CD8-positive, alpha-beta memory T cell (primary cell): ENCODE measurements at regions not wholly inside any gene's neighbourhood (a gene's known extent, or its start where the extent isn't known, plus 50 kb on each side); places are given as distances from the start of the nearest gene placed in this dataset.
A peak's percentile ranks its signal among the peaks of the same experiment; 100 is the strongest.

Experiments used
- CTCF ChIA-PET: fragments of 350-600 bp; sonication (Branson Sonifier 250); formaldehyde crosslinking; loops from one replicate; lab custom pipeline; 2021; ENCODE audit warnings: antibody characterized with exemption; lab: Charles Lee
- POLR2A ChIA-PET: fragments of 350-600 bp; sonication (Branson Sonifier 250); formaldehyde crosslinking; loops from one replicate; lab custom pipeline; 2021; ENCODE audit warnings: antibody characterized with exemption; lab: Charles Lee
- DNase-seq, 5 donors: peaks; one replicate each; pipeline versions ENCODE4 v3.0.0 to v3.0.0-alpha.2; 2020 to 2022; ENCODE audit warnings: mixed read lengths in 1 of 5
- H3K27ac ChIP-seq: one replicate; pipeline ENCODE4 v1.7.0; 2013; ENCODE audit warnings: low read depth, mild to moderate bottlenecking, low read length, moderate library complexity
- H3K27me3 ChIP-seq: 2 replicates; pipeline ENCODE4 v1.7.0; 2013; ENCODE audit warnings: low read length, mild to moderate bottlenecking; ENCODE audit not compliant: insufficient read depth, poor library complexity, severe bottlenecking
- H3K36me3 ChIP-seq: 2 replicates; pipeline ENCODE4 v1.7.0; 2013; ENCODE audit warnings: mild to moderate bottlenecking, low read length, moderate library complexity; ENCODE audit not compliant: insufficient read depth
- H3K4me1 ChIP-seq: 2 replicates; pipeline ENCODE4 v1.7.0; 2013; ENCODE audit warnings: mild to moderate bottlenecking, low read length, moderate library complexity; ENCODE audit not compliant: insufficient read depth
- H3K4me3 ChIP-seq: 2 replicates; pipeline ENCODE4 v1.7.0; 2013; ENCODE audit warnings: mild to moderate bottlenecking, low read length
- H3K9me3 ChIP-seq: 2 replicates; pipeline ENCODE4 v1.7.0; 2013; ENCODE audit warnings: mild to moderate bottlenecking, low read length
- H3K27ac Mint-ChIP-seq, 8 donors: one replicate each; pipeline ENCODE4 v1.8.0; 2020 to 2021; ENCODE audit warnings: mixed read lengths in 8 of 8, mild to moderate bottlenecking in 6 of 8, inconsistent platforms in 3 of 8, moderate library complexity in 3 of 8
- H3K27me3 Mint-ChIP-seq, 2 donors: one replicate each; pipeline ENCODE4 v1.8.0; 2020 to 2021; ENCODE audit warnings: mixed read lengths in 2 of 2, mild to moderate bottlenecking in 1 of 2, moderate library complexity in 1 of 2
- H3K36me3 Mint-ChIP-seq, 3 donors: one replicate each; pipeline ENCODE4 v1.8.0; 2020 to 2021; ENCODE audit warnings: mixed read lengths in 3 of 3, inconsistent platforms in 1 of 3, mild to moderate bottlenecking in 1 of 3
- H3K4me1 Mint-ChIP-seq, 3 donors: one replicate each; pipeline ENCODE4 v1.8.0; 2020 to 2021; ENCODE audit warnings: mixed read lengths in 3 of 3, inconsistent platforms in 1 of 3, mild to moderate bottlenecking in 1 of 3
- H3K4me3 Mint-ChIP-seq, 7 donors: one replicate each; pipeline ENCODE4 v1.8.0; 2020 to 2021; ENCODE audit warnings: mixed read lengths in 7 of 7, mild to moderate bottlenecking in 6 of 7, moderate library complexity in 4 of 7, inconsistent platforms in 2 of 7
- H3K9me3 Mint-ChIP-seq, 5 donors: one replicate each; pipeline ENCODE4 v1.8.0; 2020 to 2022; ENCODE audit warnings: mixed read lengths in 5 of 5, mild to moderate bottlenecking in 3 of 5, moderate library complexity in 2 of 5, inconsistent platforms in 1 of 5

DNA sequence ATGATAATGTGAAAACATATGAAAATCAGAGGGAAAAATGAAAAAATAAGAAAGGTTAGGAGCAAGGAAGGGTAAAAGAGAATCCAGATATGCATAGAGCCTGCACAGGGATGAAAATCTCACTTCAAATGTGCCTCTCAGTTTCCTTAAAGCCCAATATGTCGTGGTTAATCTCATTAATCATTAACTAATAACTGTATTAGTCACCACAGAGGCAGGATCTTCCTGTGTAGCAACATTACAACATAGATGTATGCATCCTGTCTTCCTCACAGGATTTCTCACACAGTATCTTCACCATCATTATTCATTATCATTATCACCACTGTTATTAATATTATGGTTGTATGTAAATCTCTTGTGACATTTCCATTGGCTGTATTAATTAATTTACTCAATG, 361.2 kb upstream of the SOX11 start:
- no peak overlapping the region for H3K4me3 Mint-ChIP-seq
- Histone ChIP-seq H3K4me3 (no peak overlapping the region), H3K4me1 (no peaks in the 10 kb centered on the region), H3K27me3 (no peaks in the 10 kb centered on the region), H3K9me3 (no peaks in the 10 kb centered on the region), H3K27ac (no peak overlapping the region), H3K36me3 (no peaks in the 10 kb centered on the region)
- no peaks in the 10 kb centered on the region for H3K27me3 Mint-ChIP-seq
- ChIA-PET CTCF (no interaction called here), POLR2A (no interaction called here)
- no peaks in the 10 kb centered on the region for H3K4me1 Mint-ChIP-seq
- H3K9me3 Mint-ChIP-seq, result peaks cover 0 to 4% (median 3%) of the 10 kb centered on the region in 5 donors
- no peak for DNase-seq
- no peak overlapping the region for H3K27ac Mint-ChIP-seq
- H3K36me3 Mint-ChIP-seq, result no peaks in the 10 kb centered on the region

DNA sequence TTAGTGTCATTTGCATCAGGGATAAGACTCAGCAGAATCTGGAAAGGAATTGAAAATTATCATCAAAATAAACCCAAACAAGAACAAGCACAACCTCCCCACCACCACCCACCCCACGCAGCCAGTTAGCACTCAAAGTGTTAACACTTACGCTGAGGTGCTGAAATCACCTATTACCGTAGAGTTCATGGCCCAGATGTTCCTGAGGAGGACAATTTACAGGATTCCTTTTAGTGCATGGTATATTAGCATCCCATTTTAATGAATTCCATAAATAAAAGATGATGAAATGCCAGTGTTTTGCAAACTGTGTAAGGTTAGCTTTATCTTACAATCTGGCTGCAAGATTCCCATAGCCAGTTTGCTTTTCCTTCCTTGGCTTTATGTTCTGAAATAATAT, 359.3 kb upstream of the SOX11 start:
- Mint-ChIP-seq H3K36me3 (no peaks in the 10 kb centered on the region), H3K27ac (no peak overlapping the region), H3K27me3 (no peaks in the 10 kb centered on the region), H3K4me1 (no peaks in the 10 kb centered on the region), H3K9me3 (peaks cover 2 to 12% (median 4%) of the 10 kb centered on the region in 5 donors), H3K4me3 (no peak overlapping the region)
- Histone ChIP-seq H3K27me3 (no peaks in the 10 kb centered on the region), H3K27ac (no peak overlapping the region), H3K9me3 (no peaks in the 10 kb centered on the region), H3K4me3 (no peak overlapping the region), H3K4me1 (no peaks in the 10 kb centered on the region), H3K36me3 (no peaks in the 10 kb centered on the region)
- CTCF ChIA-PET, result no interaction called here
- POLR2A ChIA-PET, result no interaction called here
- DNase-seq, result no peak

DNA sequence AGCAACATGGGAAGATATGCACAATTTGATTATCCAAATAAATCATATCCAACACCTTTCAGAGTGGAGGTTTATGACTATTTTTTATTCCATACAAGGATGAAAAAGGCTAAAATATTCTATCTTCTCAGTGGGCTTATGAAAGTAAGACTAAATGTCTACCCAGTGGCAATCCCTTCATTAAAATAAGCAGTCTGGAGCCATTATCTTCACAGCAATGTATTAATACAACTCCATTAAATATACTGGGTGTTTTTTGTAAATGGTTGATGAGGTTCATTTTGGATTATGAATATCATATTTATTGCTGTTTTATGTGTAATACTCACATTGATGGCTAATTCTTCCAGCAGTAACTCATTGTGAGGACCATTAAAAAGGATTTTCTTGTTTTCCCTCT, 352.7 kb upstream of the SOX11 start:
- H3K4me1 ChIP-seq, result no peaks in the 10 kb centered on the region
- no peaks in the 10 kb centered on the region for H3K27me3 ChIP-seq
- Mint-ChIP-seq H3K9me3 (peaks cover 0 to 13% (median 4%) of the 10 kb centered on the region in 5 donors), H3K27me3 (no peaks in the 10 kb centered on the region), H3K27ac (no peak overlapping the region), H3K36me3 (no peaks in the 10 kb centered on the region), H3K4me1 (no peaks in the 10 kb centered on the region), H3K4me3 (no peak overlapping the region)
- ChIA-PET POLR2A (no interaction called here), CTCF (no interaction called here)
- H3K4me3 ChIP-seq, result no peak overlapping the region
- H3K36me3 ChIP-seq, result no peaks in the 10 kb centered on the region
- no peak for DNase-seq
- no peak overlapping the region for H3K27ac ChIP-seq
- peaks cover 4% of the 10 kb centered on the region for H3K9me3 ChIP-seq

DNA sequence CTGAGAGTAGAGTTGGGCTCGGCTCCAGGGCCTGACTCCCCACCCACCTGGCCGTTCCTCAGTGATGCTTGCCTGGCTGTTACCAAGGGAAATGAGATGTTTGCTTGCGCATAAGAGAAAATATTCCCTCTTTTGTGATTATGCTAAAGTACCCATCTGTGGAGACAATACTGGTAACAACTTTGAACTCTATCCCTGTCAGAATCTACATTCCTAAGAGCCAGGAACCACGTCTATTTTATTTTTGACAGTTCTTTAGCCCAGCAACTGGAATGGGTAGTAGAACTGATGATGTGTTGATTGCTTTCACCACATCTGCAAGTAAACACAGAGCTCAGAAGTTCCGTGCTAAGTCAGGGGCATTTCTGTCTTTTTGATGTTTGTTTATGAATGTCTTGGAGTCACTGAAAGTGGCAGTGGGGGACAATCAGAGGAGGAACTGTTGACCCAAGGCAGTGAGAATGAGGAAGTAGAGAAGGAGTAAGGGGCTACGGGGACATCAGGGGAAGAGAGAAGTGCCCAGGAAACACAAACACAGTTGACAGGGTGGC, 348.3 kb upstream of the SOX11 start:
- no peak for DNase-seq
- POLR2A ChIA-PET, result no interaction called here
- Histone ChIP-seq H3K27me3 (no peaks in the 10 kb centered on the region), H3K9me3 (no peaks in the 10 kb centered on the region), H3K36me3 (no peaks in the 10 kb centered on the region), H3K27ac (no peak overlapping the region), H3K4me1 (no peaks in the 10 kb centered on the region), H3K4me3 (no peak overlapping the region)
- Mint-ChIP-seq H3K36me3 (no peaks in the 10 kb centered on the region), H3K4me1 (no peaks in the 10 kb centered on the region), H3K27ac (no peak overlapping the region), H3K27me3 (no peaks in the 10 kb centered on the region), H3K9me3 (peaks cover 2 to 5% (median 4%) of the 10 kb centered on the region in 5 donors), H3K4me3 (peak overlapping the region in 1 of 7 donors; percentile 46)
- CTCF ChIA-PET, result no interaction called here

DNA sequence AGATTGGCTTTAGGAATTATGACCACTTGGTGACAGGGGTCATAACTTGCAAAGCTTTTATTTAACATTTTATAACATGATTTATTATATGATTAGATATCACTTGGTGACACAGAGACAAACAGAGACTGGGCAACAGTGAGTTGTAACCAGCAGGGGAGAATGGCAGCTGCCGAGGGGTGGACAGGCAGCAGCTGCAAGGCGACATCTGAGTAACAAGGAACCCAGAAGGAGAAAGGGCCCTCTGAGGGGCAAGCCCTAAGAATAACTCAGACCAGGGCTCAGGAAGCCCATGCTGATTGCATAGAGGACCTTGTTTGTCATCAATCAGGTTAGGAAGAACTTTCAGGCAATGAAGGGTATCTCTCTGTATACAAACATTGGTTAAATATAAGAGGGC, 339.9 kb upstream of the SOX11 start:
- H3K27me3 ChIP-seq, result no peaks in the 10 kb centered on the region
- H3K9me3 ChIP-seq, result no peaks in the 10 kb centered on the region
- Mint-ChIP-seq H3K4me3 (no peak overlapping the region), H3K36me3 (no peaks in the 10 kb centered on the region), H3K9me3 (peaks cover 2 to 14% (median 5%) of the 10 kb centered on the region in 5 donors), H3K27ac (no peak overlapping the region), H3K27me3 (no peaks in the 10 kb centered on the region), H3K4me1 (no peaks in the 10 kb centered on the region)
- ChIA-PET POLR2A (no interaction called here), CTCF (no interaction called here)
- no peaks in the 10 kb centered on the region for H3K4me1 ChIP-seq
- no peak for DNase-seq
- no peak overlapping the region for H3K4me3 ChIP-seq
- H3K27ac ChIP-seq, result no peak overlapping the region
- no peaks in the 10 kb centered on the region for H3K36me3 ChIP-seq

DNA sequence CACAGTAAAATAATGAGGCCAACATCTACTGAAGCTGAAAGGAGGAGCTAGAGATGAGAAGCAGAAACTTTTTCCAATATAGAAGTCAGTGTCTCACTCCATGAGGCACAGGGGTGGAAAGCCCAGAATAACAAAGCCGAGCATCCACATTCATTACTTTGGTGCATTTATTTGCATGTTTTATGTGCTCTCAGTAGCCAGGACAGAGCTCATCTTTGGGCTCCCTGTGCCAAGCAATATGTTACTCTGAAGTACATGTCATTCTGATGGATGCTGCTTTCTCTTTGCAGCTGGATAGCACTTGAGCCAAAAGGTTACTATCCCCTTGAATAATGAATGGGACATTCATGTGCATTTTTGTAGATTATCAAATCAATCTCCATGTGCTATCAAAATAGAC, 338.6 kb upstream of the SOX11 start:
- Histone ChIP-seq H3K36me3 (no peaks in the 10 kb centered on the region), H3K4me3 (no peak overlapping the region), H3K27ac (no peak overlapping the region), H3K9me3 (no peaks in the 10 kb centered on the region), H3K27me3 (no peaks in the 10 kb centered on the region), H3K4me1 (no peaks in the 10 kb centered on the region)
- Mint-ChIP-seq H3K27me3 (no peaks in the 10 kb centered on the region), H3K4me1 (no peaks in the 10 kb centered on the region), H3K4me3 (no peak overlapping the region), H3K27ac (no peak overlapping the region), H3K9me3 (peaks cover 0 to 14% (median 4%) of the 10 kb centered on the region in 5 donors), H3K36me3 (no peaks in the 10 kb centered on the region)
- POLR2A ChIA-PET, result no interaction called here
- DNase-seq, result no peak
- CTCF ChIA-PET, result no interaction called here

DNA sequence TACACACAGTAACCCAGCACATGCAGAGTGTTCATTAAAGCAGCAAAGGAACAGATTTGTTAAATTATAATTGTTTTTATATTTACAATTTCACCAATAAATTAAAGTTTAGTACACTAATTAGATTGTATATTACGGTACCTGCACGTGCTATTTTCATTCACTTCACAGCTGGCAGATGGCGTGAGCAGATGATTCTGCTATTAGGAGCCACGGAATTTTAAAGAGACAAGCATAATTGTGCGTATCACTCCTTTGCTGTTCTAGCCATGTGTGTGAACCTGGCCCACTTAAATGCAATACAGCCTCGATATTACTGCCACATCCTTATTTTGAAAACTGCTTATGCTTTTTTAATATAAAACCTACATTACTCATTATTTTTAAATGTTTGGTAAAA, 332.8 kb upstream of the SOX11 start:
- Mint-ChIP-seq H3K9me3 (peaks cover 0 to 4% (median 3%) of the 10 kb centered on the region in 5 donors), H3K27me3 (peaks cover 0 to 2% of the 10 kb centered on the region in 2 donors), H3K36me3 (no peaks in the 10 kb centered on the region), H3K4me1 (no peaks in the 10 kb centered on the region), H3K4me3 (no peak overlapping the region), H3K27ac (no peak overlapping the region)
- H3K27me3 ChIP-seq, result no peaks in the 10 kb centered on the region
- POLR2A ChIA-PET, result no interaction called here
- no peaks in the 10 kb centered on the region for H3K9me3 ChIP-seq
- H3K36me3 ChIP-seq, result no peaks in the 10 kb centered on the region
- H3K4me3 ChIP-seq, result no peak overlapping the region
- no peak overlapping the region for H3K27ac ChIP-seq
- CTCF ChIA-PET, result no interaction called here
- no peak for DNase-seq
- no peaks in the 10 kb centered on the region for H3K4me1 ChIP-seq

DNA sequence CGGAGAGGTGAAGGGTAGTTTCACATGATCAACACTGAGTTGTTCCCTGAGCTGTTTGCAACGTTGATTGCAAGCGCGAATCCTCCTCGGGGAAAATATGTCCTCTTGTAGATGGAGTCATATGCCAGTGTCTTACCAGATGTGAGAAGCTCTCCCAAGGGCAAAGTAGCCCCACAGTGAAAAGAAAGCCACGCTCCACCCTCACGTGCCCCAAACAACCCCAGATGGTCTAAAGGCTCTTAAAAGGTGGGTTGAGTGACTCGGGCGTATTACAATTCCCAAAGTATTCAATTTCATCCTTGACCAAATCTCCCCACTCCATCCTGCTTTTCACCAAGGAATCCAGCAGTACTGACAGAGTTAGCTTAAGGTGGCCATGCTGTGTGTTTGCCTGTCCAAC, 332.1 kb upstream of the SOX11 start:
- DNase-seq, result no peak
- Histone ChIP-seq H3K27me3 (no peaks in the 10 kb centered on the region), H3K36me3 (no peaks in the 10 kb centered on the region), H3K4me3 (no peak overlapping the region), H3K9me3 (no peaks in the 10 kb centered on the region), H3K4me1 (no peaks in the 10 kb centered on the region), H3K27ac (no peak overlapping the region)
- peaks cover 0 to 2% of the 10 kb centered on the region in 2 donors for H3K27me3 Mint-ChIP-seq
- H3K36me3 Mint-ChIP-seq, result no peaks in the 10 kb centered on the region
- no peak overlapping the region for H3K27ac Mint-ChIP-seq
- CTCF ChIA-PET, result no interaction called here
- H3K9me3 Mint-ChIP-seq, result peaks cover 0 to 5% (median 2%) of the 10 kb centered on the region in 5 donors
- no peaks in the 10 kb centered on the region for H3K4me1 Mint-ChIP-seq
- H3K4me3 Mint-ChIP-seq, result no peak overlapping the region
- POLR2A ChIA-PET, result no interaction called here

DNA sequence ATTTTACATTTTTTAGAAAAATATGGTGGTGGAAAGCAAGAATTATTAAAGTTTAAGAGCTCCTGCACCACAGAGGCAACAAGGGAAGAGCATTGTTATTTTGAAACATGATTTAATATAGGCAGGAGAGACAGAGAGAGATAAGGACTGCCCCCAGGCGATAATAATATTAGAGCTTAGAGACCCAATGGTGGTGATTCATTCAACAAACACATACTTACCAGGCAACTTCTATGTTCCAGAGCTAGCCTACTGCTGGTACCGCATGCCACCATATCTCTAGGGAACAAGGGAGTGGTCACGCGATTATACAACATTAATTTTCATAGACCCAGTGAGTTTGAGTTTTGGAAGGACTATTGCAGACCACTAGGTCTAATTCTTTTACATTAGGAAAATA, 327.8 kb upstream of the SOX11 start:
- no peaks in the 10 kb centered on the region for H3K9me3 ChIP-seq
- H3K4me3 Mint-ChIP-seq, result no peak overlapping the region
- H3K27ac Mint-ChIP-seq, result no peak overlapping the region
- no peaks in the 10 kb centered on the region for H3K36me3 Mint-ChIP-seq
- H3K4me3 ChIP-seq, result no peak overlapping the region
- no peaks in the 10 kb centered on the region for H3K27me3 Mint-ChIP-seq
- H3K27ac ChIP-seq, result no peak overlapping the region
- no peaks in the 10 kb centered on the region for H3K4me1 Mint-ChIP-seq
- no peaks in the 10 kb centered on the region for H3K36me3 ChIP-seq
- DNase-seq, result no peak
- peaks cover 2 to 11% (median 4%) of the 10 kb centered on the region in 5 donors for H3K9me3 Mint-ChIP-seq
- ChIA-PET POLR2A (no interaction called here), CTCF (no interaction called here)
- H3K4me1 ChIP-seq, result no peaks in the 10 kb centered on the region
- no peaks in the 10 kb centered on the region for H3K27me3 ChIP-seq
